GM19438 (cell line): ENCODE measurements at regions not wholly inside any gene's neighbourhood (a gene's known extent, or its start where the extent isn't known, plus 50 kb on each side); places are given as distances from the start of the nearest gene placed in this dataset.
"Not testable (repeated sequence)": the region's sequence is repeated elsewhere in the genome, so short reads cannot be mapped to it uniquely, and the experiment has no call there.

Experiments
- ATAC-seq: cut with Tn5 transposase; IDR thresholded peaks from one replicate; pipeline ENCODE4 v1.9.1; 2021; ENCODE audit warnings: low read depth; ENCODE audit not compliant: unreplicated experiment

DNA sequence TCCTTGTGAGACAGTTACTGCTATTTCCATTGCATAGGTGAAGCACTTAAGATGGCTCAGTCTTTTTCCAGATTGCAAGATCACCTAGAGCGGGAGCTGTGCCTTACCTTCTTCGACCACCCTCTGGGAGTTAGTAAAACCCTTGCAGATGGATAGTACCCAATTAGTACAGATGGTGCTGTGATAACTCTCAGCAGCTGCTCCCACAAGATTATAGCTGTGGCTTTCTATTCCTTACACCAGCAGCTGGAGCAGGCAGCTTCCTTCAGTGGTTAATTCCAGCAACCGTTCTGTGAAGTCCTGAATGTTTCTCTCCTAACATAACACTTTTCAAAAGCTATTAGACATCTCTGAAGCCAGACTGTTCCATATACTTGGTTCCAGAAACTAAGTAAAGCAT lies 796.8 kb downstream of the XPNPEP1 start:
- no peak for ATAC-seq

DNA sequence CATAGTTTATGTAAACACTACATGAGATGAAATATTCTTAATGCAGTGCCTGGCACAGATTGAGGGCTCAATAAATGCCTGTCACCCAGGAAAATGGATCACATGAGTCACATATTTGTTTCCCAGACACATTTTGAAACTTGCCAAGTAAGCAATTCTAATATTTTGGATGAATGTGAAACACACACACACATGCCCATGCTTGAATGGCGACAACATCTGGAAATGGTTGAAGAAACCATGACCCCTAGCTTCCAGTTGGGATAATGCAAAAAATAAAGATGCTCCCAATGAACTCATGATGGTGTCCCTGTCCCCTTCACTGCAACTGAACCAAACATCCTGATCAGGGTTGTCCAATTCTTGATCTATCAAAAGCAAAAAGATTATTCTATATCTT lies 797.3 kb downstream of the XPNPEP1 start:
- ATAC-seq: no peak

DNA sequence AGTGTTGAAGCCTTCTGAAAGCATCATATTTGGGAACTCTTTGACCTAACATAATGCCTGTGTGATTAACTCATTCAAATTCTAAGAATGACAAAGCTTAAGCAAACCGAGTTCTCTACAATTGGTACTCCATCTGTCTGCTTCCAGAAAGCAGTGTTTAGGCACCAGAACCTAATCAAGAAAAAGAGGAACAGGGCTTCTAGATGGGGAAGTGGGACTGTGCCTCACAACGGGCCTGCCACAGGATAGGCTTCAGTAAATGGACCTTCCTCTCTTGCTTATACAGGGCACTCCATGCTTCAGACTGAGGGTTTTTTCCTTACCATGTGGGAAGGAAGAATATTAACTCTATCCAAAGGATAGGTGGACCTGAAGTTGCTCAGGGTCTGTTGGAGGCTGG lies 808.1 kb downstream of the XPNPEP1 start:
- ATAC-seq: no peak

DNA sequence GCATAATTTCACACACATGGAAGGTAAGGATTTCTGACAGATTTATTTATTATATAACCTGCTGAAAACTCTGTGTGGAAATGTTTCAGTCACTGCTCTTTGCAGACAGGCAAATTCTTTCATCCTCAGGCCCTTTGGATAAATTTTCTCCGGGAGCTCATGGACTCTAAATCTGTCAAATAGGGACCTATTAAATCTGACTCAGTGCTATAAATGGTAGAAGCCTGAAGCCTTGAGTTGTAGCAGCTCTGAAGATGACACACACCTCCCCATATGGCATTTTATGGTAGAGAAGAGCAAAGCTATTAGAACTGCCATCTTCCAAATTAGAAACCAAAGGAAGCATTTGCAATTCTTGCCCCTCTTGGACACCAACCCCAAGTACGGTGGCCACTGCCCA lies 808.7 kb downstream of the XPNPEP1 start:
- no peak for ATAC-seq

DNA sequence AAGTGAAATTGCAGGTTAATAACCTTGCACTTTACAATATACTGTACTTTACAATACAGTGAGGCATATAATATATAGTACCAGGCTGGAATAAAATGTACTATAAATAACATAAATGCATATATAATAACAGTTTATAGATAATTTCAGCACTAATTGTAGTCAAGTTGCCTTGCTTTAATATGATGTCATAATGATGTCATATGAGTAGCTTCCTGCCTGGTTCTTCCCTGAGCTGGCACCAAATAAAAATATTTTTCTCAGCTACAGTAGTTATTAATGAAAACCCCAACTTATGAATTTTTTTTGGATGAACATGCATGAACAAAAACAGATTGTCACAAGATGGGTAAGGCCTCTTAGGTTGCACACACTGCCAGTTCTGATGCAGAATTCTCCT lies 816.7 kb downstream of the XPNPEP1 start:
- ATAC-seq: no peak

DNA sequence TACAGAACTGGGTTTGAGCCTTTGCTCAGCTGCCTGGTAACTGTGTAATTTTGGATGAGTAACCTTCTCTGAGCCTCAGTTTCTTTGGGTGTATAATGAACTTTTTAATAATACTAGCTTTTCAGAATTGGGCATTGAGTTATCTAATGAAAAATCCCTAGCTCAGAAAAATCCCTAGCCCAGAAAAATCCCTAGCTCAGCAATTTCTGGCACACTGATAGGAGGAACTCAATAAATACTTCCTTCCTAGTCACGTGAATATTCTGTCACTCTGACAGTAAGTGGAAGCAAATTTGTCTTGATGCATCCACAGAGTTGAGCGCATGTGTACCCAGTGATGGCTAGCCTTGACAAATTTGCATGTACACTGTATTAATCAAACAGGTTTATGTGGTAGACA lies 817.6 kb downstream of the XPNPEP1 start:
- ATAC-seq: no peak

DNA sequence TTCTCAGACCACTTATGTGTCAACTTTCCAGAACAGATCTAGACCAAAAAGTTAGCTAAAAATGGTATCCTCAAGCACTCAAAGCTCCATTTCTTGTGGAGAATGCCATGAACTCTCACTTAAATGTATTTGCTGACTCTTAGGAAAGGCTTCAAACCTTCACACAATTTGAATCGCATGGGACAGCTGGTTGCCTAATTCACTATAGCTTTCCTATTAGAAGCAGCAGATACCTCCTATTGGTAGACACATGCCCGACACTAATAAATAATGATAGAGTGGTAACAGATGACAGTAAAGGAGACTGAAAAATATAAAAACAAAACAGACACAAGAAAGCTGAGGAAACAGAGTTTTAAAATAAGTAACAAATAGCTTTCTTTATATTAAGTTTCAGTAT lies 818.5 kb downstream of the XPNPEP1 start:
- ATAC-seq: no peak

DNA sequence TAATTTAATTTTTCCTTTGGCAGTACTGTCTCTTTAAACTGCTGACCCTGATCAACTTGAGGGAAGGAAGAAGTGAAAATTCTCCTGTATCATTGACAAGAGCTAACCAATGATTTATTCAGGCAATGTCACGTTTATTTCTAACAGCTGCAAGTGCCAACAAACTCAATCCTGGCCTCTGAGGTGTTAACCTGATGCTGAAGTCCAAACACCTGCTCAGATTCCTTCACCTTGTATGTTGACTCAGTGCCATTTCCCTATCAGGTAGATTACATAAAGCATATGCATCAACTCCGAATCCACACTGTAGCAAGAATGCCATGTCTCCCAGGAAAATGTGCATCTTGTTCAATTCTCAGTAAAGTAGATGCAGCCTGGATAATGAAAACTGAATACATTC lies 820.0 kb downstream of the XPNPEP1 start:
- no peak for ATAC-seq

DNA sequence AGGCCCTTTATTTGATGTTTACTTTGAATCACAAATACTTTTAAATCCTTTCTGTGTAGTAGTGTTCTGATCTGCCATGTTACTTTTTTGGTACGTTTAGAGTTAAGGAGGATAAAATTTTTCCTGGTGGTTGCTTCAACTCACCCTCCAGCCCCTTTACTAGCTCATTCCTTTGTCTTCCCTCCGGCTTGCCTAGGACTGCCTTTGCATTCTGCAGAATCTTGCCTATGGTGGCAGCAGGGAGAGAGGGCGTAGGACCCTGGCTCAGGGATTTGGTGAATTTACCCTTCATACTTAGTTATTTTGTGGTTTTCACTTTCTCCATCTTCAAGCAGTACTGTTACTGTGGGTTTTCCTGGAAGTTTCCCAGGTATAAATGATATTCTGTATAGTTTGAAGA lies 833.5 kb downstream of the XPNPEP1 start:
- ATAC-seq: no peak

DNA sequence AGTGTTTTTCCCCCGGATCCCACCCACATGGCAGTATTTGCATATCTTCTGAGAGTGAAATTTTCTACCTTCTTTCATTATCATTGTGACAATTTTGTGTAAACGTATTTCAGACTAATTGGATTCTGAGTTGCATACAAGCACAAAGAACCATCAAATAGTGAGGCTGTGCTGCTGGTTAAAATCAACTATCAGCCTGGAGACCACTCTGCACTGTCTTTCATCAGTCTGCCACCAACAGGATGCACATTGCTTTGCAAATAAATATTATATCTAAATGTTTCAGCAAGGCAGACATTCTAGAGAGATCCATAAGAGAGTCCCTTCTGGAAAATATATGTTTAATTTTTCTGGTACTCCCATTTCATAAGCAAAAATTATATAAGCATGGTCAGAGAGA lies 851.8 kb downstream of the XPNPEP1 start:
- no peak for ATAC-seq

DNA sequence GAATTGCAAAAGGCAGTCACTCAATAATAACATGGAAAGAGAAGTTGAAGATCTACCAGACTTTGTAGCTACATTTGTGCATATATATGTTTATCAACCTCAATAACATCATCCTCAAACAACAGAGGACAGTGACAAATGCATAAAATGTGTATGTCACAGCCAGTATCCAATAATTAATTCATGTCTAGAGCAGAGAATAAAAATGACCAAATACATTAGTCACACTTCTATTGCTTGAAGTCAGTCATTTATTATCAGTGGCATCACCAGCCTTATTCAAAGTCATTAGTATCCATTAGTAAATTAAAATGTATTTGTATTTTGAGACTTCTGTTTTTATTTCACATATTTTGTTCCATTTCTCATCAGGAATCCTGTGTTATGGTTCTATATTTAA lies 852.8 kb downstream of the XPNPEP1 start:
- ATAC-seq: no peak

DNA sequence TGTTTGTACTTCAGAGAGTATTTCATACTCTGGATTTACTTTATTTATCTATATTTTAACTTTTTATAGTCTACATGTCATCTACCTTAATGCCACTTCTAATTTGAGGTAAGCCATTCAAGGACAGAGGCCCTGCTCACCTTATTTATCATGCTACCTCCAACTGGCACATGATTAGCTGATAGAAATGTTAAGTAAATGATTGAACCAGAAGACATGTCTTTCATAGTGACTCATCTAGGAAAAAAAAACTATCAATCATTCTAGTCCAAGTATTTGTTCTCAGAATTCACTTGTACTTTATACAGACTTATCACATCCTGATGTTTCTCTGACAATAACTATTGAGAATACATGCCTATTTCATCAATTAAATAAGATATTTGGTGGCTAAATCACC lies 856.3 kb downstream of the XPNPEP1 start:
- no peak for ATAC-seq

DNA sequence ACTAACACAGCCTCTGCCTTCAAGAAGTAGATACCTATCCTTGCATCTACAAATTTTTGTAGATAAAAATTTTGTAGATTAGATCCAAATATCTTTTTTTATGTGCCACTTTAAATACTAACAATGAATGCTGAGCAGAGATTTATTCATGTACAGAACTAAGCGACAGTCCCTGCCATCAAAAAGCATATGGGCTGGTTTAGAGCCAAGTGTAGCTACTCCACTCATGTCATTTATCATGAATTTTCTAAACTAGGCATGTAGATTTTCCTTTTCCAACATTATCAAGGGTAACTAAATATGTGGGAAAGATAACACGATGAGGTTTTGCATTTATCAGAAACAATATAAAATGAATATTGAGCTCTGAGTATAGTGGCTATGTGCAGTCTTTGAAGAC lies 857.5 kb downstream of the XPNPEP1 start:
- no peak for ATAC-seq

DNA sequence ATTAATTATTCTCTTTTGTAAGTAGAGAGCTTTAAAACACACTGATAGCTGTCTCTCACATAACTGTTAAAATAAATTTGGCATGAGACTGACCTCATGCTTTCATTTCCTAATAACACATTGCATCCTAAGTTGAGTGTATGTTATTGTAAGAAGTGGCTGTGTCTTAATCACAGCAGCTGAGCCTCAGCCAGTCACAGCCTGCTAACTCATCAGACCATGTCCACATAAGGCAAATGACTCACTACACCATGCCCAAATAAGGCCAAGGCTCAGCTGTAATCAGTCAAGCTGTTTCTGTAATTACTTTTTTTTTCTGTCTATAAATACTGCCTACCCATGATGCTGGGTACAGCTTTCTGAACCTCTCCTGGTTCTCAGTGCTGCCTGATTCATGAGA lies 860.9 kb downstream of the XPNPEP1 start:
- no peak for ATAC-seq

DNA sequence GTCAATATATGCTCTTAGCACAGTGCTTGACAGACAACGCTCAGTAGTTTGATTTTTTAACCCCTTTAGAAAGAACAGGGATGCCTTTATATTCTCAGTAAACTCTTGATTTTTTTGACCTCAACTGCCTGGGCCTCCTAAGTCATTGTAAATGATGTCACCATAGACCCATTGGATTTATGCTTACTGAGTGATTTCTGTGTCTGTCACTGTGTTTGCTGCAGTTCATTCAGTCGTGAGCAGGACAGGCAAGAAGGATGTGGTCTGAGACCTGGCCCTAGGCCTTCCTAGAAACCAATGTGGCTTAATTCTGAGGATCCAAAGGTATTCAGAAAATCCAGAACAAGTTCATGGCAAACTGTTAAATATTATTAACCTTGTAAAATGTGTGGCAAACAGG lies 868.1 kb downstream of the XPNPEP1 start:
- no peak for ATAC-seq

DNA sequence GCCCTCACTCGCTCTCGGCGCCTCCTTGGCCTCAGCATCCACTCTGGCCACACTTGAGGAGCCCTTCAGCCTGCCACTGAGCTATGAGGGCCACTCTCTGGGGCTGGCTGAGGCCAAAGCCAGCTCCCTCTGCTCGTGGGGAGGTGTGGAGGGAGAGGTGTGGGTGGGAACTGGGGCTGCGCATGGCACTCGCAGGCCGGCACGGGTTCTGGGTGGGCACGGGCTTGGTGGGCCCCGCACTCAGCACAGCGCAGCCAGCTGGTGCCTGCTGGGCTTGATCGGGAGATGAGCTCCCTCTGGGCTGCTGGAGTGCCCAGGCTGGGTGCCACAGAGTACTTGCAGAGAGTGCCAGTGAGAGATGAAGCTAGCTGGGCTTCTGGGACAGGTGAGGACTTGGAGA lies 875.5 kb downstream of the XPNPEP1 start:
- ATAC-seq: no peak

DNA sequence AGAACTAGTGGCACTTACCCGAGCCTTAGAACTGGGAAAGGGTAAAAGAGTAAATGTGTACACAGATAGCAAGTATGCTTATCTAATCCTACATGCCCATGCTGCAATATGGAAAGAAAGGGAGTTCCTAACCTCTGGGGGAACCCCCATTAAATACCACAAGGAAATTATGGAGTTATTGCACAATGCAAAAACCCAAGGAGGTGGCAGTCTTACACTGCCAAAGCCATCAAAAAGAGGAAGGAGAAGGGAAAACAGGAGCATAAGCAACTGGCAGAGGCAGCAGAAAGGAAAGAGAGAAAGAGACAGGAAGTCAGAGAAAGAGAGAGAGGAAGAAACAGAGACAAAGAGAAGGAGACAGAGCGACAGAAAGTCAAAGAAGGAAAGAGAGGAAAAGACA lies 876.9 kb downstream of the XPNPEP1 start:
- ATAC-seq: not testable (repeated sequence)

DNA sequence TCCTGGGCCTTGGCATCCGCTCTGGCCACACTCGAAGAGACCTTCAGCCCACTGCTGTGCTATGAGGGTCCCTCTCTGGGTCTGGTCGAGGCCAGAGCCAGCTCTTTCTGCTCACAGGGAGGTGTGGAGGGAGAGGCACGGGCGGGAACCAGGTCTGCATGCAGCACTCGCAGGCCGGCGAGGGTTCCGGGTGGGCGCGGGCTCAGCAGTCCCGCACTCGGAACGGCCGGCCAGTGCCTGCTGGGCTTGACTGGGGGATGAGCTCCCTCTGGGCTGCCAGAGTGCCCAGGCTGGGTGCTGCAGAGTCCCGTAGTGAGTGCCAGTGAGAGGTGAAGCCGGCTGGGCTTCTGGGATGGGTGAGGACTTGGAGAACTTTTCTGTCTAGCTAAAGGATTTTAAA lies 882.7 kb downstream of the XPNPEP1 start:
- no peak for ATAC-seq

DNA sequence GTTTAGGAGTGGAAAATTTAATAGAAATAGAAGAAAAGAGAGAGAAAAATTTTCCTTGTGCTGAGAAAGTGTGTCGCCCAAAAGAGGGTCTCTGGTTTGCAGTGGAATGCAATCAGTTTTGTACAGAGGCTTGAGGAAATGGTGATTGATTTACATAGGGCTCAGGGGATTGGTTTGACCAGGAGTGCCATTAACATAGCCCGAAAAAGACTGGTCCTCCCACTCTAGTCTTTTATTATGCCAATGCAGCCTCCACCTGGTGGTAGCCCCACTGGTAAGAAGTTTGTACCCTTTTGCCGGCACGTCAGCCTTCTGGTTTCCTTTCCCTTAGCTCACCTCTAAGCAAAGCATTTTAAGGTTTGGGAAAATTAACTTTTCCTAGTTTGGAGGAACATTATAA lies 885.3 kb downstream of the XPNPEP1 start:
- no peak for ATAC-seq

DNA sequence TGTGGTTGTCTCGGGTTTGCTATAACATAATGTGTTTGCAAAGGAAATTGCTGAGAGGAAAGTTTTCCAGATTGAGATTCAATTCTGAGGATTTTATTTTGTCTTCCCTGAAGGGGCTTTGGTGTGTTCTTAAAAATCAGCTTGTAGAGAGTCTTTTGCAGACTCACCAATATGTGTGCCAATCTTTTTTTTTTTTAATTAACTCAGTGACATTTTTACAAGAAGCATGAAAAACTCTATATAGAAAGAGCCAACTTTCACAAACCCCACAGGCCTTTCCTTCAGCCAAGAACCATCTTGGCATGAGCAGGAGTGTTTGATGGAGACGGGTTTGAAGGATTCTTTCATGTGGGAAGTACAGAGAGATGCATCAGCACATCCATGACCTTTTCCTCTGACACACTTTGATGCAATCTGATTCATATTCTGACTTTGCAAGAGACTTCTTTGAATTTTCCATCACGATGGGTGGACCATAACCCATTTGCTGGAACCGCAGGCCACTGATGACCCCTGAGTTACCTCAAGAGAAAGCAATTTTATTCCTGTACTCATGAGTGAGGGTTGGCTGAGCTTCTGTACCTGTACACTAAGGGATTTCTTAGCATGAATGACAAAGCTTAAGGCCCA lies 892.6 kb downstream of the XPNPEP1 start:
- ATAC-seq: no peak

DNA sequence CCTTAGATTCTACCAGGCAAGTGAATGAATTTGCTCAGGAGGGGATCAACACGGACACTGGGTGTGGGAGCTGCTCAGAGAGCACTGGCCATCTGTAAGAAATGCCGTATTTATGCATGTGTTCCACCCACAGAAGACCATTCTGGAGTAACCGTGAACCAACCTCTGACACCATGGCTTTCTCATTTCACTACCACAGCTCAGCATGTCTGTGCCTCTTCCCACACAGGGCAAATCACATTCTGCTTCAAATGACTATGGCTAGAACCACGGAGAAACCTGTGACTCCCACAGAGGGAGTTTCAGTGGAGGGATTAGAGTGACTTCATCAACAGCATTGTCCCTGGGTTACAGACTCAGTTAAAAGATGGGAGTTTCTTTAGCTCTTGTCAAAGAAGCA lies 893.4 kb downstream of the XPNPEP1 start:
- no peak for ATAC-seq

DNA sequence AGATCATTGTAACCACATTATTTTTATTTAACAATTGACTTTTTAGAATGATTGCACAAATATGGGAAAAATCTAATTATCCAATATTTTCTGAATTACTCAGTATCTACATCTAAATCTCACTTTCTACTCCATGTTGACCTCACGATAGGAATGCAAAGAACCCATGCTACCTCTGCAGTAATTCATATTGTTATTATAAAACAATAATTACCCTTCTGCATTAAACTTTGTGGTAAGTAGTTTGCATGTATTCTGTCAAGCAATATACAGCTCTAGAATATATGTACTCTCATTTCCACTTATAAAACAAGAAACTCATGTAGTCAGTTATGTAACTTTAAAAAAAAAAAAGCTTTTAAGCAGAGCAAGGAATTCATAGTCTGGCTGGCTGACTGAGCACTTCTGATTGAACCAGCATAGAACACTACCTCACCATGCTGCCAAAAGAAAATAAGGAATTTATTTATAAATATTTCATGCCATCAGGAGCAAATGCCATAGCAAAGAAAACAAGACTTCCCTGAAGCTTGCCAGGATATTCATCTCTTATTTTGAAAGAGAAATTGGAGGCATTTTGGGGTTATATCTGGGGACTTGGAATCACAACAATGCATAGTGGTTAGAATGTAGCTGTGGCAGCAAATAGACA lies 895.7 kb downstream of the XPNPEP1 start:
- no peak for ATAC-seq

DNA sequence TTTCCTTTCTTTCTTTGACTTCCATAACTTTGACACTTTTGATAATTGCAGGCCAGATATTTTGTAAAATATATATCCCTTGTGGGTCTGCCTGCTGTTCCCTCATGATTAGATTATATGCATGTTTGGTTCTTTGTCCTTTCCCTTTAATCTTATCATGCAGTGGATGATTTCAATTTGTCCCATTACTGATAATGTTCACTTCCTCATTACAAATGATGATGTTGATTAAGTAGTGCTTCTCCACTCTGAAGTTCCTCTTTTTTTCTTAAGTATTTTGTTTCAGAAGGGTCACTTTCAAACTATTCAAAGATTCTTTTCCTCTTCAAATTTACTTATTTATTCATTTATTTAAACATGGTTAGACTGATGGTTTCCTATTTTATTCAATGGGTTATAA lies 898.1 kb downstream of the XPNPEP1 start:
- ATAC-seq: no peak
